DND-41 (cell line): ENCODE measurements at regions not wholly inside any gene's neighbourhood (a gene's known extent, or its start where the extent isn't known, plus 50 kb on each side); places are given as distances from the start of the nearest gene placed in this dataset.
"Not testable (repeated sequence)": the region's sequence is repeated elsewhere in the genome, so short reads cannot be mapped to it uniquely, and the experiment has no call there.

Experiments used
- ATAC-seq: fragments of 200-7000 bp; cut with Tn5 transposase; 3 replicates; pipeline ENCODE4 v1.9.1; 2021; ENCODE audit warnings: low read depth; ENCODE audit not compliant: insufficient read depth
- DNase-seq: peaks from one replicate; pipeline ENCODE4 v3.0.0-alpha.2; 2020
- H2AFZ ChIP-seq: 2 replicates; pipeline ENCODE4 v1.6.0; 2012; ENCODE audit warnings: low read depth, low read length
- H3K27ac ChIP-seq: 2 replicates; pipeline ENCODE4 v1.5.1; 2012; ENCODE audit warnings: low read length, inconsistent platforms
- H3K27me3 ChIP-seq: fragments of 200-600 bp; sonication (generic); 2 replicates; pipeline ENCODE4 v1.6.0; 2012; ENCODE audit warnings: low read length, mild to moderate bottlenecking, inconsistent platforms; ENCODE audit not compliant: insufficient read depth, poor library complexity
- H3K36me3 ChIP-seq: 2 replicates; pipeline ENCODE4 v1.5.1; 2012; ENCODE audit warnings: low read length, inconsistent platforms; ENCODE audit not compliant: insufficient read depth
- H3K4me1 ChIP-seq: 2 replicates; pipeline ENCODE4 v1.5.1; 2012; ENCODE audit warnings: mild to moderate bottlenecking, low read length; ENCODE audit not compliant: insufficient read depth
- H3K4me2 ChIP-seq: 2 replicates; pipeline ENCODE4 v1.6.0; 2012; ENCODE audit warnings: mild to moderate bottlenecking, moderate library complexity, low read length, inconsistent platforms; ENCODE audit not compliant: insufficient read depth
- H3K4me3 ChIP-seq, 2 experiments: fragments of 200-600 bp in 1 of 2; shearing (Covaris generic) in 1 of 2; 2 replicates each; pipeline ENCODE4 v1.5.1; 2012 to 2016; ENCODE audit warnings: inconsistent platforms in 2 of 2, low read length in 2 of 2, mild to moderate bottlenecking in 2 of 2, low read depth in 1 of 2, moderate library complexity in 1 of 2
- H3K79me2 ChIP-seq: 2 replicates; pipeline ENCODE4 v1.6.0; 2012; ENCODE audit warnings: low read length, inconsistent platforms; ENCODE audit not compliant: insufficient read depth
- H3K9ac ChIP-seq: 2 replicates; pipeline ENCODE4 v1.6.0; 2012; ENCODE audit warnings: low read depth, mild to moderate bottlenecking, inconsistent platforms, low read length, moderate library complexity
- H3K9me3 ChIP-seq: 2 replicates; pipeline ENCODE4 v1.5.1; 2012; ENCODE audit warnings: low read length, moderate library complexity, mild to moderate bottlenecking, inconsistent platforms; ENCODE audit not compliant: insufficient read depth, severe bottlenecking
- H4K20me1 ChIP-seq: 2 replicates; pipeline ENCODE4 v1.6.0; 2012; ENCODE audit warnings: low read length; ENCODE audit not compliant: insufficient read depth
- CTCF ChIP-seq: IDR thresholded peaks from 2 replicates; pipeline ENCODE4 v1.5.1; 2012; ENCODE audit warnings: borderline replicate concordance, low read length, moderate library complexity, mild to moderate bottlenecking; ENCODE audit not compliant: poor library complexity, severe bottlenecking; ENCODE audit errors: extremely low read depth
- EZH2 ChIP-seq: IDR thresholded peaks from 3 replicates; pipeline ENCODE4 v1.6.1; 2012; ENCODE audit warnings: borderline replicate concordance, low read depth, mild to moderate bottlenecking, moderate library complexity, low read length, inconsistent platforms; ENCODE audit not compliant: severe bottlenecking

- DNase-seq (no peak), ATAC-seq (no peak)
- TF ChIP-seq CTCF (no peak), EZH2 (no peak)
- no peaks in the 10 kb centered on the region for H3K4me1 ChIP-seq
- H3K27ac ChIP-seq = no peak overlapping the region
- H3K4me2 ChIP-seq = no peak overlapping the region
- no peaks in the 10 kb centered on the region for H3K36me3 ChIP-seq
- H3K27me3 ChIP-seq = no peaks in the 10 kb centered on the region
- H2AFZ ChIP-seq = no peak overlapping the region
- H3K9ac ChIP-seq = no peak overlapping the region
- H3K9me3 ChIP-seq = no peaks in the 10 kb centered on the region
- H4K20me1 ChIP-seq = no peaks in the 10 kb centered on the region
- H3K79me2 ChIP-seq = no peaks in the 10 kb centered on the region
- no peak overlapping the region for H3K4me3 ChIP-seq
Observed at GRCh38 chr6:152824666-152825065, 74.1 kb downstream of the VIP start.

GRCh38 chr6:152828431-152828830 is 77.8 kb downstream of the VIP start:
- Histone ChIP-seq H3K4me3 (no peak overlapping the region), H3K4me1 (no peaks in the 10 kb centered on the region), H3K36me3 (no peaks in the 10 kb centered on the region), H4K20me1 (no peaks in the 10 kb centered on the region), H3K27me3 (no peaks in the 10 kb centered on the region), H3K9ac (no peak overlapping the region), H3K79me2 (no peaks in the 10 kb centered on the region), H3K9me3 (no peaks in the 10 kb centered on the region), H2AFZ (no peak overlapping the region), H3K4me2 (no peak overlapping the region), H3K27ac (no peak overlapping the region)
- ATAC-seq (no peak), DNase-seq (no peak)
- TF ChIP-seq EZH2 (no peak), CTCF (no peak)

GRCh38 chr6:152834366-152834765 is 83.8 kb downstream of the VIP start:
- not testable (repeated sequence) for H2AFZ ChIP-seq, H3K27ac ChIP-seq, H3K4me3 ChIP-seq, H4K20me1 ChIP-seq, H3K36me3 ChIP-seq, ATAC-seq, H3K27me3 ChIP-seq, DNase-seq, H3K79me2 ChIP-seq, H3K4me1 ChIP-seq, H3K9ac ChIP-seq, H3K4me2 ChIP-seq, H3K9me3 ChIP-seq

- no peak overlapping the region for H3K9ac ChIP-seq
- H3K4me1 ChIP-seq = no peaks in the 10 kb centered on the region
- H4K20me1 ChIP-seq = no peaks in the 10 kb centered on the region
- H3K4me3 ChIP-seq = no peak overlapping the region
- no peaks in the 10 kb centered on the region for H3K27me3 ChIP-seq
- no peak overlapping the region for H2AFZ ChIP-seq
- H3K4me2 ChIP-seq = no peak overlapping the region
- ATAC-seq (no peak), DNase-seq (no peak)
- H3K36me3 ChIP-seq = no peaks in the 10 kb centered on the region
- no peaks in the 10 kb centered on the region for H3K9me3 ChIP-seq
- no peak overlapping the region for H3K27ac ChIP-seq
- no peaks in the 10 kb centered on the region for H3K79me2 ChIP-seq
- TF ChIP-seq CTCF (no peak), EZH2 (no peak)
Observed at GRCh38 chr6:152836523-152836922, 85.9 kb downstream of the VIP start.
